Keratinocyte (primary cell): ENCODE measurements at regions not wholly inside any gene's neighbourhood (a gene's known extent, or its start where the extent isn't known, plus 50 kb on each side); places are given as distances from the start of the nearest gene placed in this dataset.

Source experiments
- DNase-seq: peaks from one replicate; pipeline ENCODE4 v3.0.0-alpha.2; 2011; ENCODE audit warnings: low read depth, missing footprints, low spot score
- FAIRE-seq: peaks from 2 replicates; lab custom pipeline; 2011; peaks lifted over from hg19 to GRCh38; lab: Jason Lieb, UNC
- H2AFZ ChIP-seq: 2 replicates; pipeline ENCODE4 v1.6.0; 2012; ENCODE audit warnings: low read length, control low read depth, inconsistent platforms; ENCODE audit not compliant: control insufficient read depth
- H3K27ac ChIP-seq: 2 replicates; pipeline ENCODE4 v1.5.1; 2011; ENCODE audit warnings: low read length; ENCODE audit not compliant: control insufficient read depth, insufficient read depth
- H3K27me3 ChIP-seq: 3 replicates; pipeline ENCODE4 v1.6.0; 2011; ENCODE audit warnings: low read length; ENCODE audit not compliant: control insufficient read depth, insufficient read depth; ENCODE audit errors: extremely low read depth
- H3K36me3 ChIP-seq, 2 experiments: 2 replicates in 1 of 2; 3 replicates in 1 of 2; pipeline ENCODE4 v1.5.1; 2011; ENCODE audit warnings: low read length in 2 of 2, mild to moderate bottlenecking in 1 of 2; ENCODE audit not compliant: control insufficient read depth in 2 of 2, insufficient read depth in 2 of 2; ENCODE audit errors: extremely low read depth in 1 of 2
- H3K4me1 ChIP-seq: 3 replicates; pipeline ENCODE4 v1.5.1; 2011; ENCODE audit warnings: low read length; ENCODE audit not compliant: control insufficient read depth, insufficient read depth; ENCODE audit errors: extremely low read depth
- H3K4me2 ChIP-seq: 3 replicates; pipeline ENCODE4 v1.6.0; 2011; ENCODE audit warnings: low read depth, low read length; ENCODE audit not compliant: control insufficient read depth, insufficient read depth; ENCODE audit errors: extremely low read depth
- H3K4me3 ChIP-seq, 3 experiments: fragments of 200-600 bp in 1 of 3; sonication (generic) in 1 of 3; 2 replicates in 2 of 3; 3 replicates in 1 of 3; pipeline ENCODE4 v1.5.1; 2011 to 2016; ENCODE audit warnings: low read length in 3 of 3, mild to moderate bottlenecking in 3 of 3, control low read depth in 2 of 3, inconsistent platforms in 1 of 3, low read depth in 1 of 3, mixed read lengths in 1 of 3, mixed run types in 1 of 3, moderate library complexity in 1 of 3; ENCODE audit not compliant: control insufficient read depth in 2 of 3, insufficient read depth in 2 of 3; ENCODE audit errors: extremely low read depth in 1 of 3
- H3K79me2 ChIP-seq: 2 replicates; pipeline ENCODE4 v1.6.0; 2012; ENCODE audit warnings: low read length; ENCODE audit not compliant: control insufficient read depth, insufficient read depth
- H3K9ac ChIP-seq: 3 replicates; pipeline ENCODE4 v1.6.0; 2011; ENCODE audit warnings: low read length; ENCODE audit not compliant: control insufficient read depth, insufficient read depth; ENCODE audit errors: extremely low read depth
- H3K9me1 ChIP-seq: 3 replicates; pipeline ENCODE4 v1.6.0; 2011; ENCODE audit warnings: low read length; ENCODE audit not compliant: control insufficient read depth, insufficient read depth; ENCODE audit errors: extremely low read depth
- H3K9me3 ChIP-seq: 2 replicates; pipeline ENCODE4 v1.5.1; 2012; ENCODE audit warnings: low read depth, low read length; ENCODE audit not compliant: control insufficient read depth
- H4K20me1 ChIP-seq: 3 replicates; pipeline ENCODE4 v1.6.0; 2011; ENCODE audit warnings: low read length; ENCODE audit not compliant: control insufficient read depth, insufficient read depth; ENCODE audit errors: extremely low read depth
- CTCF ChIP-seq, 3 experiments: IDR thresholded peaks in 1 of 3; conservative IDR thresholded peaks in 1 of 3; optimal IDR thresholded peaks in 1 of 3; 2 replicates in 2 of 3; 3 replicates in 1 of 3; pipeline versions ENCODE3 to v1.5.1; 2011; ENCODE audit warnings: low read length in 3 of 3, mild to moderate bottlenecking in 3 of 3, moderate library complexity in 2 of 3, control low read depth in 1 of 3, inconsistent platforms in 1 of 3; ENCODE audit not compliant: insufficient read depth in 2 of 3; ENCODE audit errors: extremely low read depth in 1 of 3
- EZH2 ChIP-seq: IDR thresholded peaks from one replicate; pipeline ENCODE4 v1.6.1; 2012; ENCODE audit warnings: inconsistent platforms, mild to moderate bottlenecking, low read length, moderate library complexity
- dilution Hi-C: fragments of 300-500 bp; cut with MboI; formaldehyde crosslinking; loops from one replicate; pipeline ENCODE4 v1.7.0; 2020; ENCODE audit warnings: low sequenced_read_pairs; ENCODE audit not compliant: extremely low pct_ligation_motif_present

DNA sequence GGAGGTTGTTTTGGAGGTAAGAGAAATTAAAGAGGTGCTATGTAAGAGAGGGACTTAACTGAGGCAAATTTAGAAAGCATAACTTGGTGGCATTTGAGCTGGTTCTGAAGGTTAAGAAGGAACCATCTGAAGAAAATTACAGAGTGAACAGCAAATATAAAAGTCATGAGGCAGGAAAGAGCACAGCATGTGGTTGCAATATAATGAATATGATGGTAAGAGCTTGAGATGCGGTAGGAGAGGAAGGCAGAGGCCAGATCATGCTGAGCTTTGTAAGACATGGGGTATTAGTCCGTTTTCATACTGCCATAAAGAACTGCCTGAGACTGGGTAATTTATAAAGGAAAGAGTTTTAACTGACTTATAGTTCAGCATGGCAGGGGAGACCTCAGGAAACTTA is 279.1 kb downstream of the UTRN start:
- Histone ChIP-seq H3K27ac (no peak overlapping the region), H3K4me1 (peaks cover 3% of the 10 kb centered on the region), H3K9me3 (no peaks in the 10 kb centered on the region), H3K9me1 (no peaks in the 10 kb centered on the region), H3K79me2 (no peaks in the 10 kb centered on the region), H3K9ac (no peak overlapping the region), H3K36me3 (no peaks in the 10 kb centered on the region), H2AFZ (no peak overlapping the region), H3K4me3 (no peak overlapping the region), H4K20me1 (no peaks in the 10 kb centered on the region), H3K27me3 (no peaks in the 10 kb centered on the region), H3K4me2 (no peak overlapping the region)
- TF ChIP-seq CTCF (optimal IDR thresholded peaks at IDR 0.05 in 1 of 3, IDR thresholded peaks at IDR 0.05 in 1 of 3, conservative IDR thresholded peaks at IDR 0.05 in 1 of 3; ENCODE audit: extremely low read depth in 1 of 3, insufficient read depth in 2 of 3, low read length in 3 of 3) (no peak), EZH2 (no peak)
- DNase-seq (no peak), FAIRE-seq (no peak)
- dilution Hi-C loops, result no loop called here

DNA sequence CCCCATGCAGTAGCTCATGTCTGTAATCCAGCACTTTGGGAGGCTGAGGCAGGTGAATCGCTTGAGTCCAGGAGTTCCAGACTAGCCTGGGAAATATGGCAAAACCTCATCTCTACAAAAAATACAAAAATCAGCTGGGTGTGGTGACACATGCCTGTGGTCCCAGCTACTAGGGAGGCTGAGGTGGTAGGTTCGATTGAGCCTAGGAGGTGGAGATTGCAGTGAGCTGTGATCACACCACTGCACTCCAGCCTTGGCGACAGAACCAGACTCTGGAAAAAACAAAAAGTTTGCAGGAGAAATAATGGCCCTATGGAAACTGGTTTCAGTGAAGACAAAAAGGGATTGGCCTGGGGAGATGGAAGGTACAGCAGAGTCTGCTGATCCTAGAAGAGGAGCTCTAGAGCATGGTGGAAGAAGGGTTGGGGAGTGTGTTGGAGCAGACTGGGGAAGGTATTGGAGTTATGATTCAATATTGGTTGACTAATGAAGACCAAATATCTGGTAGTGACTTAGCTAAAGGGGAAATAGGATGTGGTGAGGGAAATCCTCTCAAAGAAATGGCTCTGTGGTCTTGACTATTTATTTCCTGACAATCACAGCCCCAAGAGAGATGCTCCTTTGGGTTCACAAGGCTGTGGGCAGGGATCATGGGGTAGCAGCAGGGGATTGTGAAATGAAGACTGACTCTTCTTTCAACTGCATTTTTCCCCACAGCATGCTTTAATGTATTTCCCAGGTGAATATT is 281.9 kb downstream of the UTRN start:
- no peaks in the 10 kb centered on the region for H3K79me2 ChIP-seq
- TF ChIP-seq EZH2 (no peak), CTCF (optimal IDR thresholded peaks at IDR 0.05 in 1 of 3, IDR thresholded peaks at IDR 0.05 in 1 of 3, conservative IDR thresholded peaks at IDR 0.05 in 1 of 3; ENCODE audit: extremely low read depth in 1 of 3, insufficient read depth in 2 of 3, low read length in 3 of 3) (no peak)
- H2AFZ ChIP-seq, result no peak overlapping the region
- H3K27me3 ChIP-seq, result no peaks in the 10 kb centered on the region
- H3K9me1 ChIP-seq, result no peaks in the 10 kb centered on the region
- no peak for FAIRE-seq
- H4K20me1 ChIP-seq, result no peaks in the 10 kb centered on the region
- H3K27ac ChIP-seq, result no peak overlapping the region
- no peaks in the 10 kb centered on the region for H3K9me3 ChIP-seq
- H3K4me1 ChIP-seq, result no peaks in the 10 kb centered on the region
- dilution Hi-C loops, result no loop called here
- no peaks in the 10 kb centered on the region for H3K36me3 ChIP-seq
- H3K9ac ChIP-seq, result no peak overlapping the region
- no peak overlapping the region for H3K4me2 ChIP-seq
- H3K4me3 ChIP-seq, result no peak overlapping the region
- no peak for DNase-seq
